OCI-LY1 (cell line): ENCODE measurements at regions not wholly inside any gene's neighbourhood (a gene's known extent, or its start where the extent isn't known, plus 50 kb on each side); places are given as distances from the start of the nearest gene placed in this dataset.

ENCODE experiments used
- H2AFZ ChIP-seq: fragments of 200-600 bp; sonication (generic), shearing (Covaris generic); 2 replicates; pipeline ENCODE4 v1.6.0; 2014; ENCODE audit warnings: antibody characterized with exemption, mild to moderate bottlenecking, low read length
- H3F3A ChIP-seq: fragments of 200-600 bp; sonication (generic), shearing (Covaris generic); 2 replicates; pipeline ENCODE4 v1.6.0; 2014; ENCODE audit warnings: mild to moderate bottlenecking, antibody characterized with exemption, low read length, moderate library complexity; ENCODE audit not compliant: insufficient read depth
- H3K27ac ChIP-seq: fragments of 200-600 bp; sonication (generic); 2 replicates; pipeline ENCODE4 v1.5.1; 2014; ENCODE audit warnings: low read length, mixed run types, mild to moderate bottlenecking, low read depth; ENCODE audit not compliant: poor library complexity, severe bottlenecking
- H3K27me3 ChIP-seq: fragments of 200-600 bp; sonication (generic); 2 replicates; pipeline ENCODE4 v1.6.0; 2014; ENCODE audit warnings: antibody characterized with exemption, mild to moderate bottlenecking, low read length, moderate library complexity; ENCODE audit not compliant: insufficient read depth
- H3K36me3 ChIP-seq: fragments of 200-600 bp; sonication (generic); 2 replicates; pipeline ENCODE4 v1.6.1; 2014; ENCODE audit warnings: mild to moderate bottlenecking, antibody characterized with exemption, low read length, moderate library complexity, mixed read lengths; ENCODE audit not compliant: insufficient read depth
- H3K4me1 ChIP-seq: fragments of 200-600 bp; sonication (generic); 2 replicates; pipeline ENCODE4 v1.5.1; 2014; ENCODE audit warnings: mild to moderate bottlenecking, low read length, moderate library complexity; ENCODE audit not compliant: insufficient read depth, severe bottlenecking
- H3K4me2 ChIP-seq: fragments of 200-600 bp; sonication (generic), shearing (Covaris generic); 2 replicates; pipeline ENCODE4 v1.6.1; 2014; ENCODE audit warnings: low read length
- H3K4me3 ChIP-seq: fragments of 200-600 bp; sonication (generic); 2 replicates; pipeline ENCODE4 v1.5.1; 2014; ENCODE audit warnings: low read length, low read depth, mild to moderate bottlenecking, mixed read lengths; ENCODE audit not compliant: poor library complexity, severe bottlenecking
- H3K79me2 ChIP-seq: fragments of 200-600 bp; shearing (Covaris generic); 2 replicates; pipeline ENCODE4 v1.6.1; 2016; ENCODE audit warnings: mixed run types, low read length, mixed read lengths; ENCODE audit not compliant: insufficient read depth
- H3K9ac ChIP-seq: fragments of 200-600 bp; sonication (generic), shearing (Covaris generic); 2 replicates; pipeline ENCODE4 v1.6.1; 2014; ENCODE audit warnings: mild to moderate bottlenecking, low read length, mixed read lengths
- H3K9me2 ChIP-seq: fragments of 200-600 bp; sonication (generic), shearing (Covaris generic); 2 replicates; pipeline ENCODE4 v1.6.1; 2014; ENCODE audit warnings: low read depth, mild to moderate bottlenecking, low read length, mixed read lengths
- H3K9me3 ChIP-seq: fragments of 200-600 bp; shearing (Covaris generic); 2 replicates; pipeline ENCODE4 v1.6.1; 2014; ENCODE audit warnings: low read length, mixed read lengths
- H4K20me1 ChIP-seq: fragments of 200-600 bp; sonication (generic), shearing (Covaris generic); 2 replicates; pipeline ENCODE4 v1.6.0; 2016; ENCODE audit warnings: mild to moderate bottlenecking, low read length; ENCODE audit not compliant: insufficient read depth
- EZH2 ChIP-seq: fragments of 200-600 bp; sonication (generic), shearing (Covaris generic); IDR thresholded peaks from 2 replicates; pipeline ENCODE4 v1.8.0; 2017; ENCODE audit warnings: borderline replicate concordance, mixed run types, mild to moderate bottlenecking, antibody characterized with exemption, low read length, moderate library complexity, mixed read lengths
- TF ChIP-seq, protein P1 (sequence below): fragments of 200-600 bp; sonication (generic), shearing (Covaris generic); IDR thresholded peaks from 2 replicates; pipeline ENCODE4 v1.5.1; 2017; ENCODE audit warnings: mild to moderate bottlenecking, antibody characterized with exemption, low read length, moderate library complexity, mixed read lengths

DNA sequence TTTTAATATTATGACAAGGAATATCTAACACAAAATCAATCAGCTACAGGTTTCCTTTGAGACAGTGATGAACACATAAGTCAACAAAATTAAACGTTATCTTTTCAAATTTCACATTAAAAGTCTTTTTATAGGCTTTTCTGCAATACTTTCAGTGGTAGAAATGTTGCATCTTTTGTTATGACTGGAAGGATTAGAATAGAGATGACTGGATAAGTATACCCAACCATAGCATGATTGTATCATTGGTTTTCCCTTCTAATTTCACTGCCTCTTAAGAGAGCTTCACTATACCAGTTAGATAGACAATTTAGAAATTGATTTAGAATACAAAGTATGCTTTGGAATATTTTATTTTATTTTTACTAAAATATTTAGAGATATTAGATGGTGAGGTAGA is 273.9 kb downstream of the PHF14 start:
- no peak overlapping the region for H3K4me2 ChIP-seq
- TF ChIP-seq, protein P1, sequence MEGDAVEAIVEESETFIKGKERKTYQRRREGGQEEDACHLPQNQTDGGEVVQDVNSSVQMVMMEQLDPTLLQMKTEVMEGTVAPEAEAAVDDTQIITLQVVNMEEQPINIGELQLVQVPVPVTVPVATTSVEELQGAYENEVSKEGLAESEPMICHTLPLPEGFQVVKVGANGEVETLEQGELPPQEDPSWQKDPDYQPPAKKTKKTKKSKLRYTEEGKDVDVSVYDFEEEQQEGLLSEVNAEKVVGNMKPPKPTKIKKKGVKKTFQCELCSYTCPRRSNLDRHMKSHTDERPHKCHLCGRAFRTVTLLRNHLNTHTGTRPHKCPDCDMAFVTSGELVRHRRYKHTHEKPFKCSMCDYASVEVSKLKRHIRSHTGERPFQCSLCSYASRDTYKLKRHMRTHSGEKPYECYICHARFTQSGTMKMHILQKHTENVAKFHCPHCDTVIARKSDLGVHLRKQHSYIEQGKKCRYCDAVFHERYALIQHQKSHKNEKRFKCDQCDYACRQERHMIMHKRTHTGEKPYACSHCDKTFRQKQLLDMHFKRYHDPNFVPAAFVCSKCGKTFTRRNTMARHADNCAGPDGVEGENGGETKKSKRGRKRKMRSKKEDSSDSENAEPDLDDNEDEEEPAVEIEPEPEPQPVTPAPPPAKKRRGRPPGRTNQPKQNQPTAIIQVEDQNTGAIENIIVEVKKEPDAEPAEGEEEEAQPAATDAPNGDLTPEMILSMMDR = no peak
- no peak for TF ChIP-seq EZH2
- no peaks in the 10 kb centered on the region for H3K36me3 ChIP-seq
- H3K27ac ChIP-seq = no peak overlapping the region
- H3K9ac ChIP-seq = no peak overlapping the region
- no peaks in the 10 kb centered on the region for H3K9me2 ChIP-seq
- H3K79me2 ChIP-seq = no peaks in the 10 kb centered on the region
- H3K4me3 ChIP-seq = no peak overlapping the region
- H3K27me3 ChIP-seq = no peaks in the 10 kb centered on the region
- no peaks in the 10 kb centered on the region for H3K9me3 ChIP-seq
- no peak overlapping the region for H2AFZ ChIP-seq
- no peaks in the 10 kb centered on the region for H4K20me1 ChIP-seq
- H3K4me1 ChIP-seq = no peaks in the 10 kb centered on the region
- no peaks in the 10 kb centered on the region for H3F3A ChIP-seq

DNA sequence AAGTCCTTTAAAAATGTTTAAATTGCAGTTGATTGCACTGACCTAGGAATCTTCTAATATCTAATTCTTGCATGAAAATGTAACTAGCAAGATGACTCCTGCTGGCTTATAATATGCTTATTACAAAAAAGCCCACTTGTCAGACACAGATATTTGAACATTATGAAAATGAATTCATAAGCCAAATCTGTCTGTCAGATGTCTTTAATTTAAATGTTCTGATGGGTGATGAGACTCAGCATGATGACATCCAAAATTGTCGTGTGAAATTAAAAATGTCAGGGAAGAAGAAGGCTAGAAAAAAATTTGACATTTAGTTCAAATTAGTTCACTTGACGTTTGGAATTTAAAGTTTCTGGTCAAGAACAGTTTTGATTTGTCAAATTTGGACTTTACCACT is 277.8 kb downstream of the PHF14 start:
- H3K27ac ChIP-seq = no peak overlapping the region
- no peak for TF ChIP-seq EZH2
- TF ChIP-seq, protein P1 = no peak
- no peaks in the 10 kb centered on the region for H3K36me3 ChIP-seq
- H3K4me2 ChIP-seq = no peak overlapping the region
- no peaks in the 10 kb centered on the region for H3K79me2 ChIP-seq
- H3K4me3 ChIP-seq = no peak overlapping the region
- H3K27me3 ChIP-seq = no peaks in the 10 kb centered on the region
- H3F3A ChIP-seq = no peaks in the 10 kb centered on the region
- H3K9me3 ChIP-seq = no peaks in the 10 kb centered on the region
- no peaks in the 10 kb centered on the region for H3K4me1 ChIP-seq
- no peak overlapping the region for H2AFZ ChIP-seq
- H3K9me2 ChIP-seq = no peaks in the 10 kb centered on the region
- no peak overlapping the region for H3K9ac ChIP-seq
- no peaks in the 10 kb centered on the region for H4K20me1 ChIP-seq

DNA sequence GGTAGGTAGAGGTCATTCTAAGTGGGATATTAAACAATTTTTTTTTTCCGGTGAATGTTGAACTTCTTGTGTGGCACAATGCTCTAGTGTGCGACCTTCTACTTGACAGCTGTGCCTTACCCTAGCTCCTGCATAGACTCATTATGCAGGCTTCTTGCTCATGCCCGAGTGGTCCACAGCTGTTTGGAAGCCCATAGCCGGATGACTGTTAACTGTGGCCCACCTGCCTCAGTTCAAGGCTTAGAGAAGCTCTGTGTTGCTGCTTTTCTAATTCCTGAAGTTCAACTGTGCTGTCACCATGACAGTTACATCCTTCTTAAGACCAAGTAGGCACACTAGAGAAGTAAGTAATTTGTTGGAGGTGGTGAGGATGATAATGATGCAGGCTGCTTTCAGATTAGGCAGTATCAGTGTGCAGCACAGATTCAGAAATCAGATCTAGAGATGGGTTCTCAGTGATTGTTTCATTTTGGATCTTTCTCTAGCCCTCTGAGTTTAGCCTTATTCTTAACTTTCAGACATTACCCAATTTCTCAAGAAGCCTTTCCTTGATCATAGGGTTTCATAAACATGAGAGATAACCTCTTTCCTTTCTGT is 278.4 kb downstream of the PHF14 start:
- no peaks in the 10 kb centered on the region for H3K9me2 ChIP-seq
- no peak for TF ChIP-seq EZH2
- TF ChIP-seq, protein P1 = no peak
- no peak overlapping the region for H3K4me3 ChIP-seq
- no peak overlapping the region for H3K27ac ChIP-seq
- H3K36me3 ChIP-seq = no peaks in the 10 kb centered on the region
- no peaks in the 10 kb centered on the region for H3K4me1 ChIP-seq
- no peak overlapping the region for H2AFZ ChIP-seq
- H3K9me3 ChIP-seq = no peaks in the 10 kb centered on the region
- H3K4me2 ChIP-seq = no peak overlapping the region
- no peaks in the 10 kb centered on the region for H3F3A ChIP-seq
- no peaks in the 10 kb centered on the region for H3K79me2 ChIP-seq
- H3K9ac ChIP-seq = no peak overlapping the region
- no peaks in the 10 kb centered on the region for H4K20me1 ChIP-seq
- H3K27me3 ChIP-seq = no peaks in the 10 kb centered on the region
